Neural crest cell (in vitro differentiated cells): ENCODE measurements at regions not wholly inside any gene's neighbourhood (a gene's known extent, or its start where the extent isn't known, plus 50 kb on each side); places are given as distances from the start of the nearest gene placed in this dataset.
"Not testable (repeated sequence)": the region's sequence is repeated elsewhere in the genome, so short reads cannot be mapped to it uniquely, and the experiment has no call there.

Experiments used
- DNase-seq: peaks from one replicate; pipeline ENCODE4 v3.0.0; 2021; ENCODE audit warnings: low read depth, mixed read lengths, low spot score
- H3K27ac Mint-ChIP-seq: one replicate; pipeline ENCODE4 v1.8.0; 2021; ENCODE audit warnings: mild to moderate bottlenecking, mixed read lengths; ENCODE audit not compliant: unreplicated experiment
- H3K27me3 Mint-ChIP-seq: 2 replicates; pipeline ENCODE4 v1.8.0; 2021; ENCODE audit warnings: low read depth, mild to moderate bottlenecking, mixed read lengths
- H3K36me3 Mint-ChIP-seq: 2 replicates; pipeline ENCODE4 v1.8.0; 2021; ENCODE audit warnings: low read depth, mild to moderate bottlenecking, mixed read lengths
- H3K4me1 Mint-ChIP-seq: 2 replicates; pipeline ENCODE4 v1.8.0; 2021; ENCODE audit warnings: mixed read lengths
- H3K4me3 Mint-ChIP-seq: one replicate; pipeline ENCODE4 v1.8.0; 2021; ENCODE audit warnings: mild to moderate bottlenecking, mixed read lengths
- H3K9me3 Mint-ChIP-seq: 2 replicates; pipeline ENCODE4 v1.8.0; 2021; ENCODE audit warnings: mixed read lengths
- TF ChIP-seq, protein P1 (sequence below): fragments of 200-600 bp; sonication (generic); conservative IDR thresholded peaks from 2 replicates; pipeline ENCODE4 v1.5.0; 2021; ENCODE audit warnings: antibody characterized with exemption, mild to moderate bottlenecking

DNA sequence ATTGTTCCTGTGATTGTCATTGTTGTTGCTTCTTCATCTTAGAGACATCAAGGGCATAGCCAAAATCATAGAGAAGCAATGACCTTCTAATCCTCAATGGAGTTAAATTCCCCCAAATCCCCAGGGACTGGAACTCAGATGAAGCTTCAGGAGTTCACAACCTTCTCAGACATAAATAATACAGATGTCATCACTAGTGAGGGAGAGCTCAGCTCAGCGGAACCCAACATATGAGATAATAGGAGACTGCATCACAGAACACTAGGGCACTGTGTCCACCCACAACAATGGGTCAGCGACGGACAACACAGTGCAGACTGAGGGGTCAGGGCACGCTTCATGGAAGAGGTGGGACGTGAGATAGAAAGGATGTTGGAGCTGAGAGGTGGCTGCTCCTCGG, 1290.4 kb upstream of the TMEM132C start:
- no peaks in the 10 kb centered on the region for H3K36me3 Mint-ChIP-seq
- H3K9me3 Mint-ChIP-seq: no peaks in the 10 kb centered on the region
- no peak for DNase-seq
- no peak overlapping the region for H3K27ac Mint-ChIP-seq
- TF ChIP-seq, protein P1, sequence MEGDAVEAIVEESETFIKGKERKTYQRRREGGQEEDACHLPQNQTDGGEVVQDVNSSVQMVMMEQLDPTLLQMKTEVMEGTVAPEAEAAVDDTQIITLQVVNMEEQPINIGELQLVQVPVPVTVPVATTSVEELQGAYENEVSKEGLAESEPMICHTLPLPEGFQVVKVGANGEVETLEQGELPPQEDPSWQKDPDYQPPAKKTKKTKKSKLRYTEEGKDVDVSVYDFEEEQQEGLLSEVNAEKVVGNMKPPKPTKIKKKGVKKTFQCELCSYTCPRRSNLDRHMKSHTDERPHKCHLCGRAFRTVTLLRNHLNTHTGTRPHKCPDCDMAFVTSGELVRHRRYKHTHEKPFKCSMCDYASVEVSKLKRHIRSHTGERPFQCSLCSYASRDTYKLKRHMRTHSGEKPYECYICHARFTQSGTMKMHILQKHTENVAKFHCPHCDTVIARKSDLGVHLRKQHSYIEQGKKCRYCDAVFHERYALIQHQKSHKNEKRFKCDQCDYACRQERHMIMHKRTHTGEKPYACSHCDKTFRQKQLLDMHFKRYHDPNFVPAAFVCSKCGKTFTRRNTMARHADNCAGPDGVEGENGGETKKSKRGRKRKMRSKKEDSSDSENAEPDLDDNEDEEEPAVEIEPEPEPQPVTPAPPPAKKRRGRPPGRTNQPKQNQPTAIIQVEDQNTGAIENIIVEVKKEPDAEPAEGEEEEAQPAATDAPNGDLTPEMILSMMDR: no peak
- H3K4me3 Mint-ChIP-seq: no peak overlapping the region
- H3K27me3 Mint-ChIP-seq: peaks cover 8% of the 10 kb centered on the region
- peaks cover 4% of the 10 kb centered on the region for H3K4me1 Mint-ChIP-seq

DNA sequence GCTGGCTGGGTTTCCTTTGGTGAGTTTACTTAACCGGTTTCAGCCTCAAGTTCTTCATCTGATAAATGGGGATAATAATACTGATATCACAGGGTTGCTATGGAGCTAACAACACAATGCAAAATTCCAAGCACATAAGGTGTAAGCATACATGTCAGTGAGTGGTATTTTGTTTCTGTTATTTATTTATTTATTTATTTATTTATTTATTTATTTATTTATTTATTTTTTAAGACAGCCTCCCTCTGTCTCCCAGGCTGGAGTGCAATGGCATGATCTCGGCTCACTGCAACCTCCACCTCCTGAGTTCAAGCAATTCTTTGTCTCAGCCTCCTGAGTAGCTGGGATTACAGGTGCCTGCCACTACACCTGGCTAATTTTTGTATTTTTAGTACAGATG, 1287.4 kb upstream of the TMEM132C start:
- not testable (repeated sequence) for H3K9me3 Mint-ChIP-seq, H3K27ac Mint-ChIP-seq, H3K4me1 Mint-ChIP-seq, H3K27me3 Mint-ChIP-seq, DNase-seq, H3K4me3 Mint-ChIP-seq, H3K36me3 Mint-ChIP-seq

DNA sequence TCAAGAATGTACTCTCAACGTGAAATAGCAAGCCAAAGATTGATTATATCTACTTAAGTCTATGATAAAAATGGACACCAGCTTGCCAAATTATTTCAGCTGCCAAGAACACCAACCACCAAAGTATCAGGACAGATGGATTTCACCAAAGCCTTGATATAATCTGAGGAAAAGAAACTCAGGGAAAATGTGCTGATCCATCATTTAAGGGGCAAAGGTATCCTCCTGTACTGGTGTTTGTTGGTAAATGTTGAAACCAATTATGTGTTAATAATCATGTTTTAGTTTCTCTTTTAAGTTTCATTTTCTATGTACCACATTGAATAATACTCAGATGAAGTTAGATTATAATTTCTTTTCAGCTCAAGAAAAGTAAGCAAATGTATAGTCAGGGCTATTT, 1284.3 kb upstream of the TMEM132C start:
- Mint-ChIP-seq H3K27ac (no peak overlapping the region), H3K27me3 (no peaks in the 10 kb centered on the region), H3K4me3 (no peak overlapping the region), H3K36me3 (peaks cover 9% of the 10 kb centered on the region), H3K9me3 (peaks cover 13% of the 10 kb centered on the region), H3K4me1 (no peaks in the 10 kb centered on the region)
- TF ChIP-seq, protein P1: no peak
- DNase-seq: no peak

DNA sequence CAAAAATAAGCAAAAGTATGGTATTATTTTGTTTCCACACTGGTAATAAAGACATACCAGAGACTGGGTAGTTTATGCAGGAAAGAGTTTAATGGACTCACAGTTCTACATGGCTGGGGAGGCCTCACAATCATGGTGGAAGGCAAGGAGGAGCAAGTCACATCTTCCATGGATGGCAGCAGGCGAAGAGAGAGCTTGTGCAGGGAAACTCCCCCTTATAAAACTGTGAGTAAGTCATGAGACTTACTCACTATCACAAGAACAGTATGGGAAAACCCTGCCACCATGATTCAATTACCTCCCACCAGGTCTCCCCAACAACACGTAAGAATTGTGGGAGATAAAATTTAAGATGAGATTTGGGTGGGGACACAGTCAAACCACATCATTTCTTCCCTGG, 1283.2 kb upstream of the TMEM132C start:
- not testable (repeated sequence) for H3K36me3 Mint-ChIP-seq, H3K4me3 Mint-ChIP-seq, H3K27ac Mint-ChIP-seq, H3K4me1 Mint-ChIP-seq, H3K27me3 Mint-ChIP-seq, DNase-seq
- H3K9me3 Mint-ChIP-seq: peaks cover 13% of the 10 kb centered on the region

DNA sequence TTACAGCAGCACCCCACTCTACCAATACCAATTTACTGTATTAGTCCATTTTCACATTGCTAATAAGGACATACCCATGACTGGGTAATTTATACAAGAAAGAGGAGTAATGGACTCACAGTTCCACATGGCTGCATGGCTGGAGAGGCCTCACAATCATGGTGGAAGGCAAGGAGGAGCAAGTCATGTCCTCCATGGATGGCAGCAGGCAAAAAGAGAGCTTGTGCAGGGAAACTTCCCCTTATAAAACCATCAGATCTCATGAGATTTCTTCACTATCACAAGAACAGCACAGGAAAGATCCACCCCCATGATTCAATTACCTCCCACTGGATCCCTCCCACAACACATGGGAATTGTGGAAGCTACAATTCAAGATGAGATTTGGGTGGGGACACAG, 1281.3 kb upstream of the TMEM132C start:
- H3K4me3 Mint-ChIP-seq, H3K27me3 Mint-ChIP-seq, H3K27ac Mint-ChIP-seq, DNase-seq, H3K4me1 Mint-ChIP-seq, H3K36me3 Mint-ChIP-seq: not testable (repeated sequence)
- peaks cover 13% of the 10 kb centered on the region for H3K9me3 Mint-ChIP-seq

DNA sequence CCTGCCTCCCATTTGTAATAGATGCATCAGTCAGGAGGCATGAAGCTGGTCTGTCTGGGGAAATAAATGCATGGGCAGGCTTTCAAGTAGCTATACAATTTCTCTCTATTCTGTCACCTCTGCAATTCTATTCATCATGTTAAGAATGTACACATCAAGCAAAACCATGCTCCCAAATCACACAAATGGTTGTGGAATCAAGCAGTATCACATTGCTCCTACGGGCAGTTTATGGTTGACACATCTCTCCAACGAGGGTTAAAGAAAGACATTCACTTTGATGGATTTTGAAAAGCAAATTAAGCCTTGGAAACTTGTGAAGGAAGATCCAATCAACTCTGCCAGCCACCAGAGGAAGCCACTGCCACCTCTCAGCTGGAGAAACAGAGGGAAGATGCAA, 1277.4 kb upstream of the TMEM132C start:
- Mint-ChIP-seq H3K4me1 (no peaks in the 10 kb centered on the region), H3K9me3 (peaks cover 8% of the 10 kb centered on the region), H3K27ac (no peak overlapping the region), H3K36me3 (peaks cover 7% of the 10 kb centered on the region), H3K27me3 (peaks cover 2% of the 10 kb centered on the region), H3K4me3 (no peak overlapping the region)
- TF ChIP-seq, protein P1: no peak
- DNase-seq: no peak

GRCh38 chr12:126993898-126994297, 1273.1 kb upstream of the TMEM132C start:
- TF ChIP-seq, protein P1: no peak
- Mint-ChIP-seq H3K27ac (no peak overlapping the region), H3K9me3 (peaks cover 2% of the 10 kb centered on the region), H3K4me1 (peaks cover 25% of the 10 kb centered on the region), H3K27me3 (peaks cover 2% of the 10 kb centered on the region), H3K36me3 (no peaks in the 10 kb centered on the region), H3K4me3 (no peak overlapping the region)
- no peak for DNase-seq
